GM18511 (cell line): ENCODE measurements at regions not wholly inside any gene's neighbourhood (a gene's known extent, or its start where the extent isn't known, plus 50 kb on each side); places are given as distances from the start of the nearest gene placed in this dataset.
"Not testable (repeated sequence)": the region's sequence is repeated elsewhere in the genome, so short reads cannot be mapped to it uniquely, and the experiment has no call there.

Experiments used
- ATAC-seq: cut with Tn5 transposase; IDR thresholded peaks from one replicate; pipeline ENCODE4 v1.9.1; 2021; ENCODE audit warnings: mild to moderate bottlenecking, moderate library complexity; ENCODE audit not compliant: unreplicated experiment

DNA sequence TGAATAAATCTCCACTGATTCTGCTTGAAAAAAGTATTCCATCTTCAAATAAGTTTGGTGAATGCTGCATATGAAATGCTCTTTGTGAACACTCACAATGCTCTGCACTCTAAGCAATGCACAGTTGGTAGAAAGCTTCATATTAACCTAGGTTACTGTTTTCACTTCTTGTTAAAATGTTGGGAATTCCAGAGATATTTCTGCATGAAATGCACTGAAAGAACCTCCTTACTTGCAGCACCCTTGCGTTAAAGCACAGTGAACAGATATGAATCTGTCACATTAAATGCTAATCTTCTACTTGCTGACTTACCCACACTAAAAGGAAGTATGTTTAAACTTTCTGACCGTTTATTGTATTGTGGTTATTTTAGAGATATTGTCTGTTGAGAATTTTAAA, 584.1 kb upstream of the NUDT12 start:
- ATAC-seq: no peak

DNA sequence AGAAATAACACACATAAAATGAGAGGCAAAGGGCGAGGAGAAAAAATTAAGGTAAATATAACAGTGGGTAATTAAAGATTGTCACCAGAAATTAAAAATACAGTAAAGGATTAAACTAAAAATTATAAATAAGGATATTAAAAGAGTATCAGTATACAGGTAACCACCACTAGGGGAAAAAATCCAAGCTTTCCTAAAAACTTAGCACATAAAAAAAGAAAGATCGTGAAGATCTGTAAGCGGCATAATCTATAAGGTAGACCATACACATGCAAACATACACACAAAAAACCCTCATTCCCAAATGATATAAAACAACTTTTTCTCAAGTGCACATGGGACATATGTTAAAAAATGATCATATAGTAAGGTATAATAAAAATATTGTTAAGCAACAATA, 577.3 kb upstream of the NUDT12 start:
- ATAC-seq: no peak

DNA sequence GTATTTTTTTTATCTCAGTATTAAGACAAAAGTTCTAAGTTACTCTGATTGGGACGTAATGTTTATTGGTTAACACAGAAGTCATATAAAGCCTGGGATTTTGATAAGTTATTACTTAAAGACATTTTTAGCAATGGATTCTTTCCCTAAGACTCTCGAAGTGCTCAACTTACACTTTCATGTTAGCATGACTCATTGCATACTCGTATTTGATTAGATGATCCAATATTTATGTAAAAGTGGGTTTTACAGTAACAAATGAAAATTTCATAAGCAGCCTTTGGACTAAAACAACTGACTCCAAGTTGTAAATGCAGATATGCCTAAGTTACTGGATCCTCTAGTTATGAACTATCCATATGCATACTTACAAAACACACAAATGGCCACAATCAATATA, 567.7 kb upstream of the NUDT12 start:
- no peak for ATAC-seq

DNA sequence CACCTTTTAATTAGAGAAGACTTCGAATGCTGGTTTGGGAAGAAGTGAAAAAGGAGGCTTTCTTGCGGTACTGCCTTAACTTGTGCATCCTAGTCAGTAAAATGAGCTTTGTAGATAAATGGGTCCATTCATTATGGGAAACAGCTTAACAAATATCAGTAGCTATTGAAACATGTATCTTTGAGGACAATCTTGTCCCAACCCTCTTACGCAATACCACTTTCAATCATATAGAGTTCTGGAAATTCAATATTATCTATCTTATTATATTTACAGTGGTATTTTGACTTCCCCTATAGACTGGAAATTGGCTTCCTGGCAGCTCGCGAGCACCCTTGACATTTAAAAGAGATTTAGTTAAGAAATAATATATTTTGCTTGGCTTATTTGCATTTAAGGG, 565.8 kb upstream of the NUDT12 start:
- ATAC-seq: no peak

DNA sequence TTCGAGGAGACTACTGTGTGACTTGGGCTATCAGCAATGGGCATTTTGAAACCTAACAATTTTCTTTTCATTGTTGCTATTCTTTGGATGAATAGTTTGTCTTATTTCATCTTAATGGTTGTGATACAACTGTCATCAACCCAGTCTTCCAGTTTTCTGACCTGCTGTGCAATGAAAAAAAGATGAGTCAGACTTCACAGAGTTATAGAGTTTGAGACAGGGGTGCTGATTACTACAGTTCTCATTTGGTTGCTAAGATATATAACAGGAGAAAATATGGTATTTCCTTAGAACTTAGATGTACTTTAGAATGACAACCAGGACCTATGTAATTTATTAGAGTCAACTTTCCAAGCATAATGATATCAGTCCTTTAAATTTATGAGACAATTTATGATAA, 564.4 kb upstream of the NUDT12 start:
- ATAC-seq: no peak

DNA sequence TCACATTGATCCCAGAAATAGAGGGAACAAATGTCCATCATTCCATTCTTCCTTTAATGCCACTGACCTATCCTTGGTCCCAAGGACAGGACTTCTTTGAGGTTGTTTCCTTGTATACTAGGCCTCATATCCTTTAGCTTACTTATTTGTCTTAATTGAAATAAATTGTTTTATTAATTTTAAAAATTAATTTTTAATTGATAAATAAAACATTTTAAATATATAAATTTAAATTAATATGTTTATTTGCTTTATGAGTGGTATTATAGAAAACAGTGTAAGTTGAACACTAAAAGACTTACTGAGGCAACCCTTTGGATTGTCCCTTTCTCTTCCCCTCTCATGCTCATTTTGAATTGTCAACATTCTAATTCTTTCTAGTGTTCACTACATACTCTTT, 556.9 kb upstream of the NUDT12 start:
- ATAC-seq: no peak

DNA sequence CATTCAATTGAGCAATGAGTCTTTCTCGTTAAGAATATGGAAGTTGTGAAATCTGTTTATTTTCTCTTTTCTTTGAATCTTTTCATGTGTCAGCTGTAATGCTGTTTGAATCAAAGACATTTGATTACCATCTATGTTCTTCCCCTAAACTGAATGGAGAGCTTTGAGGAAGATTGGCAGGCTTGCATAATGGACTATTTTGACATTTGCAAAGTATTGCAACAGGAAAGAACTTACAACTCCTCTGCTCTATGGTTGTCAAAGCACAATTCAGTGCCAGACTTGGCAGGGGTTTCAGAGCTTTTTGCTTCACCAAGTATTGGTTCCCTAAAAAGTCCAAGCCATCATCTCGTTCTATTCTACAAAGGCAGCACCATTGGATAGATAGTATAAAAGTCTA, 549.0 kb upstream of the NUDT12 start:
- ATAC-seq: no peak

DNA sequence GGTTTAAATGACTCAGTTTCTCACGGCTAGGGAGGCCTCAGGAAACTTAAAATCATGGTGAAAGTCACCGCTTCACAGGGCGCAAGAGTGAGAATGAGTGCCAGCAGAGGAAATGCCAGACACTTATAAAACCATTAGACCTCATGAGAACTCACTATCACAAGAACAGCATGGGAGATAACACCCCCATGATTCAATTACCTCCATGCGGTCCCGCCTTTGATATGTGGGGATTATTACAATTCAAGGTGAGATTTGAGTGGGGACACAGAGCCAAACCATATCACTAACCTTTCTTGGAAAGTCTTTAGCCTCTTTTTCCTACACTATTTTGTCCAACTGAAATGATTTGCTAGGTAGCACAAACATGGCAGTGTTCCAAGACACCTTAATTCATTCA, 533.9 kb upstream of the NUDT12 start:
- no peak for ATAC-seq

DNA sequence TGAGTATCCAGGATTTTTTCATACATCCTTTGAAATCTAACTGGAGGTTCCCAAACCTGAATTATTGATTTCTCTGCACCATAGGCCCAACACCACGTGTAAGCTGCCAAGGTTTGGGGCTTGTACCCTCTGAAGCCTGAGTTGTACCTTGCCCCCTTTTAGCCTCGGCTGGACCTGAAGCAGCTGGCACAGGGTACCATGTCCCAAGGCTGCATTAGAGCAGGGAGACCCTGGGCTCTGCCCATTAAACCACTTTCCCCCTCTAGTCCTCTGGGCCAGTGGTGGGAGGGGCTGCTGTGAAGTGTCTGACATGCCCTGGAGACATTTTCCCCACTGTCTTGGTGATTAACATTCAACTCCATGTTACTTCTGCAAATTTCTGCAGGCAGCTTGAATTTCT, 532.9 kb upstream of the NUDT12 start:
- ATAC-seq: no peak

DNA sequence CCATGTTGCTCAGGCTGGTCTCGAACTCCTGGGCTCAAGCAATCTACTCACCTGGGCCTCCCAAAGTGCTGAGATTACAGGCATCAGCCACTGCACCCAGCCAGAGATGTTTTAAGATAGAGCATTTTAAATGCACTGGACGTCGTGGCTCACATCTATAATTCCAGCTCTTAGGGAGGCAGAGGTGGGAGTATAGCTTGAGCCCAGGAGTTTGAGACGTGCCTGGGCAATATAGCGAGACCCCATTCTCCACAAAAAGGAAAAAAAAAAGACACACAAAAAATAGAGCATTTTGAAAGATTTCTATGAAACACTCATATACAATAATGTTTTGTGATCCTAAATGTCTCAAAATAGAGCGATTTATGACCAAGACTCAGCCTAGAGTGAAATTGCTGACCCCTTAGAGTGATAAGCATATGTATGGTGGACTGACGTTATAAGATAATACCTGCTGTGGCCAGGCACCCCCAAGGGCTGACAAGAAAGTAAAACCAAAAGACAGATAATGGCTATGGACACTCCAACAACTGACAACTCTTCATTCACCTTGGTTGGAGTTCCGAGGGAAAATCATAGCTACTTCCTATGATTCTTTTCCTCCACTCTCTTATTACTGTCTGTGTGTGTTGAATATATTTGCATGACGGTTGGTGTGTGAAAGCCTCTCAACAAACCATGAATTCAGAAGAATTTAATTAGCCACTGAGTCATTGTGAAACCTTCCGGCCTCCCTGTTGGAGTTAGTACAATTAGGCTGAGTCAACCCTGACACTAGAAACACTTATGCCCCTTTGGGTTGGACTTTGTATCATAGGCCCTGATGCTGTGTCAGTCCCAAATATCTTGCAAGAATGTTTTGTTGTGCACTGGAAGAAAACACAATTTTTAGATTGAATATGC, 526.5 kb upstream of the NUDT12 start:
- ATAC-seq: no peak

DNA sequence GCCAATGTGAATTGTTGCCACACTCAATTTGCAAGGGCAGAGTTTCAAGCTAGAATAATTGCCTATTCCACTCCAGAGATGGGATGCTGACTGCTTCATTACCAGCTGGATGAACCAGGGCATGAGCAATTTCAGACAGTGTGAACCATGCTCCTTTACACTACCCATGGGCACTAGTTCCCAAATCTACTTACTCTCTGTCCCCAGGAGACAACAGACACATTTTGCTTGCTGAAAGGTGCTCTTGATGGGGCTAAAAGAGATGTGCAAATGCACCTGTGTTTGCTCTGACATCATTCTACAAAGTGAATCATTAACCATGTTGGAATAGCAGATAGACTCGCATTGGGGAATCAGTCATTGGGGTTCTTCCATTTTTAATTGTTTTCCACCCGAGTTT, 522.3 kb upstream of the NUDT12 start:
- no peak for ATAC-seq

DNA sequence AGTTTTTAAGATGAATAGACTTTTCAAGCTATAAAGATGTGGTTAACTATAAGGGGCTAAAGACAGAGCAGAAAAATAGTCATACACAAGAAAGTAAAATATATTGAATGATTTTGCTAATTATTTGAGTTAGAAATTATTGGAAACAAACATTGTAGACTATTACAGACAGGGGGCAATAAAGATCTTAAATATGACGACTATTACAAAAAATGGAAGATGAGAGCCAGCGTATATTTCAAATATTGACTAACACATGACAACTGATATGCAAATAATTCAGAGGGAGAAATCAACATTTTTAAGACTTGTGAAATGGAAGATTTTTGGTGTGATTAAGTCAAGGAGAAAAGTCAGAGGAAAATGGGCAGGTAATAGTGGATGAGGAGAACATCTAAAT, 520.2 kb upstream of the NUDT12 start:
- ATAC-seq: no peak

DNA sequence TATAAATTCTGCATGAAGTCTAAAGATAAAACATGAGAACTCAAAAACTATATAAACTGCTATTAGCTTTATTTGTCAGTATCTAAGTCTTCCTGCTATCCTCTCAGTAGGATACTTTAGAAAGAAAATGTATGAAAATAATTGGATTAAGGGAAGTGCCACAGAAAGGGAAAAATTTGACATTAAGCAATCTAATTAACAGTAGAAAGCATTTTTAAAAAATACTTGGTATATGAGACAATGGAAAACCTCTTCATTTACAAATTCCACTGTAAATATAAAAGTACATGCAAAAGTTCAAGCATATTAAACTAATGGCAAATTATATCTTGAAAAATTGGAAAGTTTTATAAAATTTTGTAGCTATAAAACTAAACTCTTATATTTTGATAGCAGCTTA, 518.6 kb upstream of the NUDT12 start:
- no peak for ATAC-seq

DNA sequence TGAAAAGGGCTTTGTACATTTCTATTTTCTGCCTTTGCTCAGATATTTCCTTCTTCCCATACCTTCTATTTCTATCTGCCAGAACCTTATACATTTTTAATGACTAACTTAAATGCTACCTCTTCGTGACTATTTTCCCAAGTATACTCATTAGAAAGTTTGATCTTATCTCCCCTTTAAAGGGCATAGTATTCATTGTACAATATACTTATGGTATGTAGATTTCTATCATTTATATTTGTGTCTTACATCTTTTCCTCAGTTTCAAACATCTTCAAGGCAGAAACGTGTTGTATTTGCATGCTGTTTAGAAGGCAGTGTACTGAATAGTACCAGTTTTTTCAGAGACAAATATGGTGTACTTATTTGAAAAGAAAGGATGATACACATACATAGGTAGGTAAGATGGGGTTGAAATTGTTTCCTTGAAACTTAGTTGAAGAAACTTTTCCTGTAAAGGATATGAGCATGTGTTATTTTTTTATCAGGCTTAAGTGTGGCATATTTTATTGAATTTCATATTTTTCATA, 518.1 kb upstream of the NUDT12 start:
- ATAC-seq: no peak

DNA sequence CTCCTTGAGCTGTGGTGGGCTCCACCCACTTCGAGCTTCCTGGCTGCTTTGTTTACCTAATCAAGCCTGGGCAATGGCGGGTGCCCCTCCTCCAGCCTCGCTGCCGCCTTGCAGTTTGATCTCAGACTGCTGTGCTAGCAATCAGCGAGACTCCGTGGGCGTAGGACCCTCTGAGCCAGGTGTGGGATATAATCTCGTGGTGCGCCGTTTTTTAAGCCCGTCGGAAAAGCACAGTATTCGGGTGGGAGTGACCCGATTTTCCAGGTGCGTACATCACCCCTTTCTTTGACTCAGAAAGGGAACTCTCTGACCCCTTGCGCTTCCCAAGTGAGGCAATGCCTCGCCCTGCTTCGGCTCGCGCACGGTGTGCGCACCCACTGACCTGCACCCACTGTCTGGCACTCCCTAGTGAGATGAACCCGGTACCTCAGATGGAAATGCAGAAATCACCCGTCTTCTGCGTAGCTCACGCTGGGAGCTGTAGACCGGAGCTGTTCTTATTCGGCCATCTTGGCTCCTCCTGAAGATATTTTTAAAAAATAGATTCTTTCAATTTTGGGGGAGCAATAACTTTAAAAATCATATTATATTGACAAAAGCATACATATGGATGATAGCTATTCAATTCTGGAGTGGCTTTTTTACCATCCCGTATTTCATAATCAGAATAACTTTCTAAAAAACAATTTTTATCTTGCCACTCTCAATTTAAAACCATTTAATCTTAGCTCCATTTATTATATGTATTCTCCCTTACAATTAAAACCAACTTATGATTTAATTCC, 517.5 kb upstream of the NUDT12 start:
- not testable (repeated sequence) for ATAC-seq

DNA sequence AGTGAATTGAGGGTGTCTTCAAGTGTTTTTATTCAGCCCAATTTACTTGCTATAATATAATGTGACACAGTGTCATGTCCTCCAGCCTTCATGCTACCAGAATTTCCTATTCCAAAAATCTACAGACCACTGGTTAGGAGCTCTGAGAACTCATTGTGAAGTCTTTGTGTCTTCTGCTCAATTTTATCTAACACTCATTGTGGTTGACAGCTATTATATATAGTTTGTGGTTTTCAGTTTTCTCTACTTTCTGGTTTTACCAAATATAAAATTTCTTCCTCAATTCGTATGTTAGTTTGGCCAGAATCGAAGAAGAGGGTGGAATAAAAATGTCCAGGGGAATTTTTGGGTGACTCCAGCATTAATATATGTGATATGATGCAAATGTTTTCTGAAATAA, 509.3 kb upstream of the NUDT12 start:
- ATAC-seq: no peak

DNA sequence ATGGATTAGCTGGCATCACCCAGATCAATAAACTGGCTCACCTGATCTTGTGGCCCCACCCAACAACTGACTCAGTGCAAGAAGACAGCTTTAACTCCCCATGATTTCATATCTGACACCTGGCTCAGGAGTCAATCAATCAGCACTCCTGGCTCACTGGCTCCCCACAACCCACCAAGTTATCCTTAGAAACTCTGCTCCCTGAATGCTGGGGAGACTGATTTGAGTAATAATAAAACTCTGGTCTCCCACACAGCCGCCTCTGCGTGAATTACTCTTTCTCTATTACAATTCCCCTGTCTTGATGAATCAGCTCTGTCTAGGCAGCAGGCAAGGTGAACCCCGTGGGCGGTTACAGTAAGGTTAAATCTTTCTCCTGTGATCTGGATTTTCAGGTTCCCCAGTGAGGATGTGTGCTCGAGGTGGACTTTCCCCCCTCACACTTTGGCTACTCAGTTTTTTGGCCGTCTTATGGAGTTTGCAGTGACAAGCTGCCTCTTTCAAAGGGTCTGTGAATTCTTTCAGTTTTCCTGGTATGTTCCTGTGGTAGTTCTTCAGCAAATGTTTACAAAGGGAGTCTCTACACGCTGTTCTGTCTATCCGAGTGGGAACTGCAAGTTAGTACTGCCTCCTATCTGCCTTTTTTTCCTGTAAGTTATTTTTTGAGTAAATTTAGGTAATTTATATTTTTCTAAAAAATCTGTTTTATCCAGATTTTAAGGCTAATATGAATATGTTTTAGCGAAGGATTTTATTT, 500.2 kb upstream of the NUDT12 start:
- ATAC-seq: no peak

DNA sequence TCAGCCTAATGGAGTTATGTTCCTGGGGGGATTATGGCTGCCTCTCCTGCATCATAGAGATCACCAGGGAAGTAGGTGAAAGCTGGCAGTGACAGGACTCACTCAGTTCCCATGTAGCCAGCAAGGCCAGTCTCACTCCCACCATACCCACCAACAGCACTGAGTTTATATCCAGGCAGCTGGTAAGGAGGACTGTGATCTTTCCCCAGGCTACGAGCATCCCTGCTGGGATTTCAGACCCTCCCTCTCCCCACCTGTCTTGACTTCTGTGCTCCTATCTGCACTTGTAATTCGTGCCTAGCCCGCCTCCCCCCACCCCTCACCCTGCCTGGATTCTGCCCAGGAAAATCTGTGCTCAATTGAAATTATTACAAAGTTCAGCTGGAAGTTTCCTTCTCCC, 499.1 kb upstream of the NUDT12 start:
- ATAC-seq: no peak

DNA sequence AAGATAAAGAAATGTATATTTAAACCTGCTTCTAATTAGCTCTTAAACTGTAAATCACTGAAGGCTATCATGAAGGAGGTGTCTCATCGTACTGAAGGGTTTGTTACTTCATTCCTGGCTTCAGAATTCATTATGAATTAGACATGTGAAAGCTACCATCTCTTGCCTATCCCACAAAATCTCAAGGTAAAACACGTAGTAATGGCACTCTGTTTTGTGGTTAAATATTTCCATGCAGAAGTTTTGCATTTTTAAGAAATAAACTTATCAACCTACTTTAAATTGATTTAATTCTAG, 490.7 kb upstream of the NUDT12 start:
- no peak for ATAC-seq

DNA sequence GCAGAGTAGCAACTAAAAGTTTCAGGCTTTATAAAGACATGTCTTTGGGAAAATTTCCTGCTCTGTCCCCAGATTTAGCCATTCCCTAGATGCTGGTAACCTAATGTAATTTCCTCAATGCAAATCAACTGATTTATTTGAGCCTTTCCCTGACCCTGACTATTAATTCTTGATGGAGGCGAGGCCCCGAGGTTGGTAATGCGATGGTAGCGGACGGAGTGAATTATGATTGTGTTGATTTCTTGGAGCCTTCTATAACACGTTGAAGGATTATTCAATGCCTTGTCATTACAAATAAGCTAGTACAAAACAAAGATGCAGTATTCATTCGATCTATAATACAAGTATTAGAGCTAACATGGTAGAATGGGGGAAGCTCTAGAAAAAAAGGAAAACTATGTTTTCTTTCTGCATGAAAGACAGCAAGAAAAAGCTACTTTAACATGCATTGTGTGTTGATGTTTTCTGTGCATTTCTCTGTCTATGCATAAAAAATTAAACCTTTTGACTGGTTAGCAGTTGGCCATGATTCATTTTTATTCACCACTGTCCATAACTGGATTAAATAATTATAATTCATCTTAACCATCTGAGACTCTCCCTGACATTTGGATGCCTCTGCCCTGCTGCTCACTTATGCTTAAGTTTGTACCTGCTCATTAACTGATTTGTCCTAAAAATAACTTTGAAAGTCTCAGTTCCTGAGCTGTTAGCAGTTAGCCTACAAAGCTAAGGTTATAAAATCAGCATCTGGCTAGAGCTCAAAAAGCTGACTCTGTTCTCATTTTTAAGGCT, 490.2 kb upstream of the NUDT12 start:
- ATAC-seq: no peak

DNA sequence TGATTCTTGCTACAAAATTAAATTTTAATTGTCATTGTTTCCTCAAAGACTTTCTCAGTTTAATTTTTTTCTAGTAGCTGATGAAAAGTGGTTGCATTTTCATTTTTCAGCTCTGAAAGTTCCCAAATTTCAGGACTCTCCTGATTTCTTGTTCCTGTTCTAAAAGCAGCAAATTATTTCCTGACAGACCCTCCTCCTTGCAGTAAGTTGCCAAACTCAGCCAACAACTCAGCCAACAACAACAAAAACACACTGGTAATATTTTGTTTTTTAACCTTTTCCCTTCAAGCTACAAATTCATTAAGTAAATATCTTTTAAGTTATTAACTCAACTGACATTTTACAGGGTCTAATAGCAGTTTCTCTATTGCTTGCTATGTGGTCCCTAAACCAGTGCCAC, 487.8 kb upstream of the NUDT12 start:
- no peak for ATAC-seq
